Endothelial cell of umbilical vein (primary cell): ENCODE measurements at regions not wholly inside any gene's neighbourhood (a gene's known extent, or its start where the extent isn't known, plus 50 kb on each side); places are given as distances from the start of the nearest gene placed in this dataset.

Experiments used
- EZH2 ChIP-seq: IDR thresholded peaks from 2 replicates; pipeline ENCODE4 v1.6.1; 2012; ENCODE audit warnings: borderline replicate concordance, low read depth, mild to moderate bottlenecking, moderate library complexity, low read length, inconsistent platforms; ENCODE audit not compliant: severe bottlenecking
- JUN ChIP-seq: IDR thresholded peaks from 2 replicates; pipeline ENCODE4 v1.6.1; 2011; ENCODE audit warnings: borderline replicate concordance, low read depth; ENCODE audit not compliant: insufficient read length, insufficient read depth
- POLR2A ChIP-seq: IDR thresholded peaks from 2 replicates; pipeline ENCODE4 v1.6.1; 2012; ENCODE audit warnings: low read depth, mild to moderate bottlenecking, control low read depth, low read length
- POLR2AphosphoS5 ChIP-seq: IDR thresholded peaks from 2 replicates; pipeline ENCODE4 v1.6.1; 2012; ENCODE audit warnings: low read depth, mild to moderate bottlenecking, control low read depth, low read length, moderate library complexity; ENCODE audit not compliant: insufficient read depth
- TF ChIP-seq, protein P1 (sequence below), 2 donors: IDR thresholded peaks; 1 replicate in 1 of 2; 2 replicates in 1 of 2; pipeline ENCODE4 v1.5.1; 2011; ENCODE audit warnings: low read length in 2 of 2, mild to moderate bottlenecking in 2 of 2, moderate library complexity in 2 of 2, control low read depth in 1 of 2, inconsistent platforms in 1 of 2, low read depth in 1 of 2; ENCODE audit not compliant: insufficient read depth in 1 of 2; ENCODE audit errors: extremely low read depth in 1 of 2
- TF ChIP-seq, protein P2 (sequence below): IDR thresholded peaks from 2 replicates; pipeline ENCODE4 v1.6.1; 2011; ENCODE audit not compliant: insufficient read depth, insufficient read length

DNA sequence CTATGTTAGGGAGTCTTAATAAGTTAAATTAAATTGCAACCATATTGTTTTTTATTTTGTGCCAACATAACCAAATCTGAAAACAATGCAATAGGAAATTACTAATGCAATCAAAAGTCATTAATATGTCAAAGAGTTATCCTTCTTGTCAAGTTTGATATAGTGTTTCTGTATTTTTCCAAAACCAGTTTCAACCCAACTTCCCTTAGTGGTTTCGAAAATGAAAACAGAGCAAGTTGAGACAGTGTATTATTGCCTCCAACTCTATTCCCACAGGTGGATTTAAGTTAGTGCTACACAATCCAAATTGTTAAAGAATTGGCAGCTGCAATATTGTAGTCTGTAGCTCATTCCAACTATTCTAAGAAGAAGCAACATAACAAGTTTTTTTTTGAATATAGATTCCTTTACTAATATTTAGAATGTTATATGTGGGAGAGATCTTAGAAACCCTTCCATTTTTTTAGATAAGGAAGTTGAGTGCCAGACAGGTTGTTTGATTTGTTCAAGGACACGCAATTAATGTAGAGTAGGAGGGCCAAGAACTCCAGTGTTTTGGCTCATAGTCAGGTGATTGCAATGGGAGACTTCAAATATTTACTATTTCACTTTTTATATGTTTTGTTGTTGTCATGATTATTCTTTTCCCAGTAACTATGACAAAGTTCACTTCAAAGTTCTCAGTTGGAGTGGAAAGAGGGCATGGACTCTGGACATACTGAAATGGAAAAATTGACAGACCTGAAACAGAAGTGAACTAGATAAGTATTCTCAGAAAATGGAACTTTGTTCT lies 282.4 kb upstream of the HSF2 start:
- TF ChIP-seq, protein P1, sequence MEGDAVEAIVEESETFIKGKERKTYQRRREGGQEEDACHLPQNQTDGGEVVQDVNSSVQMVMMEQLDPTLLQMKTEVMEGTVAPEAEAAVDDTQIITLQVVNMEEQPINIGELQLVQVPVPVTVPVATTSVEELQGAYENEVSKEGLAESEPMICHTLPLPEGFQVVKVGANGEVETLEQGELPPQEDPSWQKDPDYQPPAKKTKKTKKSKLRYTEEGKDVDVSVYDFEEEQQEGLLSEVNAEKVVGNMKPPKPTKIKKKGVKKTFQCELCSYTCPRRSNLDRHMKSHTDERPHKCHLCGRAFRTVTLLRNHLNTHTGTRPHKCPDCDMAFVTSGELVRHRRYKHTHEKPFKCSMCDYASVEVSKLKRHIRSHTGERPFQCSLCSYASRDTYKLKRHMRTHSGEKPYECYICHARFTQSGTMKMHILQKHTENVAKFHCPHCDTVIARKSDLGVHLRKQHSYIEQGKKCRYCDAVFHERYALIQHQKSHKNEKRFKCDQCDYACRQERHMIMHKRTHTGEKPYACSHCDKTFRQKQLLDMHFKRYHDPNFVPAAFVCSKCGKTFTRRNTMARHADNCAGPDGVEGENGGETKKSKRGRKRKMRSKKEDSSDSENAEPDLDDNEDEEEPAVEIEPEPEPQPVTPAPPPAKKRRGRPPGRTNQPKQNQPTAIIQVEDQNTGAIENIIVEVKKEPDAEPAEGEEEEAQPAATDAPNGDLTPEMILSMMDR (IDR thresholded peaks at IDR 0.05; ENCODE audit: extremely low read depth in 1 of 2, insufficient read depth in 1 of 2, low read depth in 1 of 2, low read length in 2 of 2): no peak
- TF ChIP-seq POLR2A (no peak), EZH2 (no peak), POLR2AphosphoS5 (no peak), JUN (no peak)
- TF ChIP-seq, protein P2, sequence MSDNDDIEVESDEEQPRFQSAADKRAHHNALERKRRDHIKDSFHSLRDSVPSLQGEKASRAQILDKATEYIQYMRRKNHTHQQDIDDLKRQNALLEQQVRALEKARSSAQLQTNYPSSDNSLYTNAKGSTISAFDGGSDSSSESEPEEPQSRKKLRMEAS: no peak
